Erythroblast (primary cell): ENCODE measurements at regions not wholly inside any gene's neighbourhood (a gene's known extent, or its start where the extent isn't known, plus 50 kb on each side); places are given as distances from the start of the nearest gene placed in this dataset.

ENCODE experiments used
- DNase-seq, 2 experiments: peaks; one replicate each; lab custom pipeline; 2025; lab: John Stamatoyannopoulos, UW
- GATA1 ChIP-seq: IDR thresholded peaks from 2 replicates; pipeline ENCODE4 v1.6.1; 2011; ENCODE audit warnings: low read depth, mild to moderate bottlenecking, control low read depth, low read length, moderate library complexity
- POLR2A ChIP-seq: IDR thresholded peaks from 2 replicates; pipeline ENCODE4 v1.6.1; 2011; ENCODE audit warnings: mild to moderate bottlenecking, low read length

GRCh38 chr6:142686507-142686887, 258.5 kb downstream of the HIVEP2 start:
- no peak for TF ChIP-seq GATA1
- TF ChIP-seq POLR2A, result no peak

GRCh38 chr6:142692942-142693341, 252.0 kb downstream of the HIVEP2 start:
- TF ChIP-seq POLR2A (no peak), GATA1 (no peak)
- DNase-seq, result peak; percentile 18 to 58

More at GRCh38 chr6:142686507-142686887, 258.5 kb downstream of the HIVEP2 start:
- no peak for DNase-seq

- no peak for DNase-seq
- TF ChIP-seq GATA1 (no peak), POLR2A (no peak)
Observed at GRCh38 chr6:142693441-142693840, 251.5 kb downstream of the HIVEP2 start.

DNA sequence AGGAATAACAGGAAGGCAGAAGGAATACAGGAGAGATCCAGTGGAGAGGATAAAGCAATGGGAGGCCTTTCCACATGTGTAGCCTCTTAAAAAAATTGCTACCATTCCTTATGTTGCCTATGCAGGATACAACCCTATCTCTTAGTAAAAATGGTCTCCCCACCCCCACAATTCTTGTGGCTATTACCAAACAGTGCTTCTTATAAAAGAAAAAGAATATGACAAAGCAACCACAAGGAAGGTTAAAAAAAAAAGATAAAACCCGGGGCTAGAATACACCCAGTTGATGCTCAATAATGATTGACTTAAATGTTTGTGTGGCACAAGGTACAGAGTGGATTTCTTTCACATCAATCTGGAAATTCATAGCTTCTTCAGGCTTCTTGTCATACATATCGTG, 250.9 kb downstream of the HIVEP2 start:
- no peak for TF ChIP-seq GATA1
- no peak for TF ChIP-seq POLR2A
- no peak for DNase-seq

GRCh38 chr6:142695016-142695415, 250.0 kb downstream of the HIVEP2 start:
- DNase-seq, result no peak
- no peak for TF ChIP-seq POLR2A
- TF ChIP-seq GATA1, result no peak

DNA sequence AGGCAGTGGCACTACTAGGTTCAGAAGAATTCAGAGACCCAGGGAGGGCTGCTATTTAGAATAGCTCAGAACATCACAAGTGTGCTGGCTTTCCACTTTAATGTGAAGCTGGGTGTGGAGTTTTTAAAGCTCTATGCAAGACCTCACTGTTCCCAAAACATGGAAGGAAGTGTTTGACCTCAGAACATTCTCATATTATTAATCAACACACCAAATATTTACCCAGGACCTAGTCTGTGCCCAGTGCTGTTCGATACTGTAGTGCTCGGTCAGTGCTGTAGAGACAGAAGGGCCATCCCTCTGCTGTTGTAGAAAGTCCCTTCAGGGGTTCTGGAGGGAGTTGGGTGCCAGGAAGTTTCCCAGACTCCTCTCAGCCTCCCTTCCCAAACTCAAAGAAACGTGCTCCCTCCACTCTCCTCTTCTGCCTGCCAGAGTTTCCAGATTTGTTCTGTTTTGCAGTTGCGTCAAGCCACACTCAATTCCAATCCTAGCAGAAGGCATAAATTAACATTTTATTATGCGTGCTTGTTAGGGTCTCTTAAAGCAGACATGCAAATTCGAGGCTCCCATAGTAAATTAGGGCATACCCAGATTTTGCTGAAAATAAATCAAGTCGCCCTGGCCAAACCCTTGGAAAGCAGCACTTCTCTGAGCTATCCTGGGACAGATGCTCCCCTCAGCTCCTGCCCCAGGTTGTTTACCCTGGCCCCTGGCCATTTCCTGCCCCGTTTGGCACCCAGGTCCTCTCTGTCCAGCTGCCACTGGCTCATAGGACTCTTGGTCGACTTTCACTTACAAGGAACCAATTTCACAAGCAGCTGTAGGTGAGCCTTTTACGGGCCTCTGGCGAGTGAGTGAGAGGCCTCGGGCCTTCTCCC, 248.6 kb downstream of the HIVEP2 start:
- DNase-seq, result no peak
- no peak for TF ChIP-seq POLR2A
- TF ChIP-seq GATA1, result no peak

DNA sequence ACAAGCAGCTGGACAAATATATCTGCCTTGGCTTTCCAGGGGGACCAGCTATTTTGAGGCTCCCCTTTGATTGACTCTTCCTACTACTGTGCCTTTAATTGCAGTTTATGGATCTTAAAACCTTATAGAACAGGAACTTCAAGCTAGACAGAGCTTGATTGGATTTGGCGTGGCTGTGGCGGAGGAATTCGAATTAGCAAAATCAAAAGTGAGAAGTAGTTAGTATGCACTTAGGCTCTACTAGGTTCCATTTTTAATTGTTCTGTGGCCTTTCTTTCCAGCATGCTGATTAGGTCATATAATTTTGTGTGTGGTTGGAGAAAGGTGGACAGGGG, 248.0 kb downstream of the HIVEP2 start:
- DNase-seq, result no peak
- TF ChIP-seq POLR2A (no peak), GATA1 (no peak)

- TF ChIP-seq POLR2A (no peak), GATA1 (no peak)
- no peak for DNase-seq
Observed at GRCh38 chr6:142697922-142698321, 247.1 kb downstream of the HIVEP2 start.

DNA sequence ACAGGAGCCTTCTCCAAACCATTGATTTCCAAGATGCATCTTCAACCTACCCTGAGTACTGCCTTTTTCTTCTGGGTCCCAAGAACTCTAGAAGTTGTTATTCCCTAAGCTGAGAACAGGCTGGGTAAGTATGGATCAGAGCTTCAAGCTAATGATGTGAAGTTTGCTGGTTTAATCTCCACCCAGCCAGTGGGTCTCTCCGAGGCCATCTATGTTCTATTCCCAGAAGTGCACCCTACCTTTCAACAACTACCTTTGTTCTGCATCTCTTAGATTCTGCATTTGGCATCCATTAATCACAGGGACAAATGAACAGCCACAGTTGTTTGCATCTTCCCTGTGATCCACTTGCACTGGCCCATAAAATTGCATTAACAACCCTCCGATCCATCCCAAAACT, 246.2 kb downstream of the HIVEP2 start:
- no peak for DNase-seq
- no peak for TF ChIP-seq GATA1
- TF ChIP-seq POLR2A, result no peak

GRCh38 chr6:142699391-142699790, 245.6 kb downstream of the HIVEP2 start:
- TF ChIP-seq POLR2A (no peak), GATA1 (no peak)
- no peak for DNase-seq

DNA sequence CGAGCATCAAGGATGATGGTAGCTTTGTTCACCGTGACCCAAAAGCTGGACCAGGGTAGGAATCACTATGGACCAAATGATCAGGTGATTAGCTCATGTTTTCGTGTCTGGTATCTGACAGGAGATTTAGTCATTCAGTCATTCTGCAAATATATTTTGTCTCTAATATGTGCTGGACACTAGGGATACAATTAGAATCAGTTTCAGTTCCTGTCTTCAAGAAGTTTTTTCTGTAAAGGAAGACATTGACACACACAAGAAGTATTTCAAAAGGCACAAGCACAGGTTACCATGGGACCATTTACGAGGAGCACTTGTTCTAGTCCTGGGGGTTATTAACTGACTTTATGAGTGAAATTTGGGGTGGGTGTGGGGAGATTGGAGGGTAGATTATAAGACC, 244.9 kb downstream of the HIVEP2 start:
- no peak for DNase-seq
- TF ChIP-seq POLR2A (no peak), GATA1 (no peak)

DNA sequence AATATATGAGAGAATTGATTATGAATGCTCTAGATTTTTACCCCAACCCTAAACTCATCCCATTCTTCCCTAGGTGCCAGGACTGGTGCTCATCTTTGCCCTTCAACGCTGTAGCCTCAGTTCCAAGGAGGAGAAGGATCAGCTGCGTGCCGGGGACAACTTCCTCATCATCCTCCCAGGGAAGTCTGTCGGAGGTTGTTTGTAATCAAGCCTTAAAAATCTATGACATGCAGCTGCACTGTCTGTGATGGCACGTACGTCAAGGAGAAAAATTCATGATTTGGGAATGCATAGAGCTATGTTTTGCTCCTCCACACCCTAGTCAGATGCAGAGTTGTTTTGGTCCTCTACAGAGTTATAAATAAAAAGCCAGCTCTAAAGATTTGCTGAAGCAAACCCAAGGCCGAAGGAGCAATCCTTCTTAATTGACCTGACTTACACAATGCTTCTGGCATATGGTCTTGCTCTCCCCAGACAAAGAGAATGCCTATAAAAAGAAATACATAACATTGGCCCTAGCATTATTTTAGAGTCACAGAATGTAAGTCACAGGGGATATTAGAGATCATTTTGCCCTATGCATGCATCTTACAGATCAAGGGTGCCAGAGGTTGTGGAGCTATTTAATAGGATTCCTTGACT, 244.2 kb downstream of the HIVEP2 start:
- TF ChIP-seq POLR2A (no peak), GATA1 (no peak)
- no peak for DNase-seq
